ENCODE measurements at regions not wholly inside any gene's neighbourhood (a gene's known extent, or its start where the extent isn't known, plus 50 kb on each side); places are given as distances from the start of the nearest gene placed in this dataset.

- 46% methylated on average over 6 of the region's 12 CpGs; no CpG with 5 or more reads in 1 of the 2 experiments for WGBS, 2 experiments (ENCODE audit: extremely low coverage in 2 of 2, insufficient read length in 1 of 2)
- no peaks in the 10 kb centered on the region for H3K36me3 ChIP-seq (ENCODE audit: control insufficient read depth, insufficient read depth, low read length)
- H2BK20ac ChIP-seq (ENCODE audit: low read depth, low read length) = no peak overlapping the region
- H3K9ac ChIP-seq (ENCODE audit: low read depth, low read length) = no peak overlapping the region
- H2AK9ac ChIP-seq (replicated peaks; ENCODE audit: low read depth, low read length, poor library complexity) = no peak overlapping the region
- peak overlapping the region; percentile 8; the same call in 1 of the 2 replicates for H2BK120ac ChIP-seq (ENCODE audit: low read depth, low read length)
- H2BK15ac ChIP-seq (ENCODE audit: low read depth, low read length) = no peak overlapping the region
- no peaks in the 10 kb centered on the region for H3K4me1 ChIP-seq (ENCODE audit: control insufficient read depth, insufficient read depth, low read length)
- H2AFZ ChIP-seq (replicated peaks; ENCODE audit: low read length, poor library complexity) = peak overlapping the region; percentile 81
- H3K9me1 ChIP-seq (ENCODE audit: insufficient read depth, low read length) = no peaks in the 10 kb centered on the region
- H3K27ac ChIP-seq (ENCODE audit: insufficient read depth, low read length) = no peak overlapping the region
- ATAC-seq (ENCODE audit: low read depth) = peak; percentile 68
- intact Hi-C loops (cut with micrococcal nuclease) (no loop called here), dilution Hi-C loops (cut with HindIII; ENCODE audit: low sequenced_read_pairs, unreplicated experiment) (no loop called here), in situ Hi-C loops (cut with MboI; ENCODE audit: low sequenced_read_pairs) (no loop called here)
- no peak overlapping the region for H3K4me3 ChIP-seq (ENCODE audit: insufficient read depth, low read depth, low read length)
- H2BK5ac ChIP-seq (ENCODE audit: low read depth, low read length, poor library complexity, severe bottlenecking) = no peak overlapping the region
- CTCF ChIA-PET = no interaction called here
- H3K56ac ChIP-seq (ENCODE audit: extremely low read depth, insufficient read depth, low read length) = no peak overlapping the region
- DNase-seq = peak; percentile 27
- H3K79me1 ChIP-seq (ENCODE audit: low read depth in 1 of 2, low read length in 2 of 2) = no peaks in the 10 kb centered on the region
- H3K14ac ChIP-seq (replicated peaks; ENCODE audit: low read depth, low read length) = no peak overlapping the region
- H3K23ac ChIP-seq (ENCODE audit: low read depth, low read length) = no peak overlapping the region
- TF ChIP-seq CHD1 (IDR thresholded peaks at IDR 0.05; ENCODE audit: low read depth, low read length) (no peak), USF2 (IDR thresholded peaks at IDR 0.05; ENCODE audit: low read depth, low read length) (no peak), RCOR1 (IDR thresholded peaks at IDR 0.05; ENCODE audit: insufficient replicate concordance, low read length) (no peak), NFE2L2 (IDR thresholded peaks at IDR 0.05; ENCODE audit: low read depth, low read length) (no peak), MAZ (IDR thresholded peaks at IDR 0.05; ENCODE audit: borderline replicate concordance, low read depth, low read length) (no peak), CTCF (conservative IDR thresholded peaks at IDR 0.05; ENCODE audit: low read depth, low read length) (no peak), POLR2A (IDR thresholded peaks at IDR 0.05; ENCODE audit: low read depth, low read length) (no peak), MXI1 (IDR thresholded peaks at IDR 0.05; ENCODE audit: borderline replicate concordance, low read depth, low read length) (no peak), FOS (IDR thresholded peaks at IDR 0.05; ENCODE audit: low read depth, low read length) (no peak), CEBPB (IDR thresholded peaks at IDR 0.05; ENCODE audit: low read depth, low read length) (no peak), MAFK (IDR thresholded peaks at IDR 0.05; ENCODE audit: low read depth, low read length) (no peak), RAD21 (IDR thresholded peaks at IDR 0.05; ENCODE audit: low read length) (no peak), SMC3 (IDR thresholded peaks at IDR 0.05; ENCODE audit: low read depth, low read length) (no peak)
- no peak overlapping the region for H4K5ac ChIP-seq (ENCODE audit: low read depth, low read length)
- no peak overlapping the region for H3K18ac ChIP-seq (ENCODE audit: low read depth, low read length)
- POLR2A ChIA-PET (ENCODE audit: unreplicated experiment) = no interaction called here
- 0 out of 4 replicates have a peak overlapping the region, but pooled peaks of 1 of the 2 experiments have one; percentile 25 for H4K8ac ChIP-seq (ENCODE audit: low read depth in 2 of 2, low read length in 2 of 2)
- H3K4me2 ChIP-seq (ENCODE audit: low read depth, low read length) = no peak overlapping the region
- H2AK5ac ChIP-seq (ENCODE audit: low read depth, low read length) = no peak overlapping the region
- no peaks in the 10 kb centered on the region for H4K20me1 ChIP-seq (ENCODE audit: insufficient read depth, low read length)
- H4K91ac ChIP-seq (ENCODE audit: insufficient read depth, low read depth, low read length) = no peak overlapping the region; the same call in 1 of the 2 replicates
- H3K27me3 ChIP-seq (ENCODE audit: control insufficient read depth, insufficient read depth, low read length) = no peaks in the 10 kb centered on the region
- no TSS peak for BruUV-seq (replicated peaks)
- 0 out of 2 replicates have a peak, but pooled peaks cover 3% of the 10 kb centered on the region for H3K9me3 ChIP-seq (ENCODE audit: control insufficient read depth, insufficient read depth, low read length)
- no peak overlapping the region for H3K4ac ChIP-seq (ENCODE audit: low read depth, low read length)
Measured at GRCh38 chr6:148064406-148065134, 278.1 kb upstream of the SASH1 start.

Data from IMR-90 (cell line).